ENCODE measurements at regions not wholly inside any gene's neighbourhood (a gene's known extent, or its start where the extent isn't known, plus 50 kb on each side); places are given as distances from the start of the nearest gene placed in this dataset.
A peak's percentile ranks its signal among the peaks of the same experiment; 100 is the strongest.

GRCh38 chr1:17976854-17977253, 130.7 kb upstream of the IGSF21 start:
- DNase-seq (ENCODE audit: low read depth): no peak

- DNase-seq (ENCODE audit: low read depth): no peak
Measured at GRCh38 chr1:17978016-17978415, 129.6 kb upstream of the IGSF21 start.

- DNase-seq (ENCODE audit: low read depth): no peak
Measured at GRCh38 chr1:17979815-17980214, 127.8 kb upstream of the IGSF21 start.

DNA sequence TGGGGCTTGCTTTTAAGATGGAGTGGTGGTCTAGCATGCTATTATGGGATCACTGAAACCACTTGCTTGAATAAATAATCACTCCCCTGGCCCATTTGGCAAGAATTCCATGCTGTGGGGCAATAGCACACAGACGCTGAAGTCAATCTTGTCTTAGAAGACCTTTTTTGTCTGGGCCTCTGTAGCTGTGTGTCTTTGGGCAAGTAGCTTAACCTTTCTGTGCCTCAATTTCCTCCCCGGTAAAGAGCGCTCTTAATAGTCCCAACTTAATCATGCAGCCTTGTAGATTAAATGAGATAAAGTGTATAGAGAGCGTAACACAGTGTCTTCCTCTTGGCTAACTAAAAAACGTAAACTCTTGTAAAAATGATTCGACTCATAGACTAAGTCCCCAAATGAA, 125.4 kb upstream of the IGSF21 start:
- no peak for DNase-seq (ENCODE audit: low read depth)

DNA sequence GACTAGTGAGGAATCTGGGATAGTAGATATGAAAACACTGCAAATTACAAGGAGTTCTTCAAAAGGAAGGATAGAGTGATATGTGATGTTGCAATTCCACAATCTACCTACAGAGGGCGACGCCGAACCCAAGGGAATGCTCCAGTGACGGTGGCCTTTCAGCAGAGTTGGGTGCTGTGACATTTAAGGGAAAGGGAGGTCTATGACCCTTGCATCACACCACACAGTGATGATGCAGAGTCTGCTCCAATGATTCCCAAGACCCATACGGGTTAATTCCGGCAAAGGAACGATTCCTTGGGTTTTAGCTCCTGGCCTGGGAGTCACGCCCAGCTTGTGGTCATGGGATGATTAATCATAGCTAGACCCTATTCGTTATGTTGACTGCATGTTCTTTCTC, 123.0 kb upstream of the IGSF21 start:
- DNase-seq (ENCODE audit: low read depth): peak; percentile 11

DNA sequence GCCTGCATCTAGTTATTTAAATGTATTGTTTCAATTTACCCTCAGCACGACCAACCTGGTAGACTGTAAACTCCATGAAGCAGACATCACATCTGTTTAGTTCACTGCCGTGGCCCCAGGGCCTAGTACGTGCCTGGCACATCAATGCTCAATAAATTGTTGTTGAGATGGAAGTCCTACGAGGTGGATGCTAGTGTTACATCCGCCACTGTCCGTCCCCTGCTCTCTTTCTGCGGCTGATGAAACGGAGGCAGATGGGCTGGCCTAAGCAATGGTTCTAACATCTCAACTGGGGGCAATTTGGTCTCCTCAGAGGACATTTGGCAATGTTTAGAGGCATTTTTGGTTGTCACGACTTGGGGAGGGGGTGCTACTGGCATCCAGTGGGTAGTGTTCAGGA, 121.4 kb upstream of the IGSF21 start:
- DNase-seq (ENCODE audit: low read depth): no peak

DNA sequence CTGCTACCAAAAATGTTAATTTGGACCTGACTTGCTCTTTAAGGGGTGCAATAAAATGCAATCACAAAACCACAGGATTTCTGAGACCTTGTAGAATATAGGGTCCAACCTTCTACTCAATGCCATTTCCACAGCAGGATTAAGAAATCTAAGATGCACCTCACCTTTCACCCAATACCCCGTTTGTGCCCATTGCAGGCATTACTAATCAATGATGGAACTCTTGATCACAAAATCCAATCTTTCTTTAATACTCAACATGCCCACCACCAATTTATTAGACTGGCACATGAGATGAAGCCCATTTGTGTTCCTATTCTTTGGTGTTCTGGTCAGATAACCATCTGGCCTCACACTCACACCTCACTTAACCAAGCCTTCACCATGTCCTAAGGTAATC, 117.2 kb upstream of the IGSF21 start:
- no peak for DNase-seq (ENCODE audit: low read depth)

- no peak for DNase-seq (ENCODE audit: low read depth)
Measured at GRCh38 chr1:17991996-17992395, 115.6 kb upstream of the IGSF21 start.

DNA sequence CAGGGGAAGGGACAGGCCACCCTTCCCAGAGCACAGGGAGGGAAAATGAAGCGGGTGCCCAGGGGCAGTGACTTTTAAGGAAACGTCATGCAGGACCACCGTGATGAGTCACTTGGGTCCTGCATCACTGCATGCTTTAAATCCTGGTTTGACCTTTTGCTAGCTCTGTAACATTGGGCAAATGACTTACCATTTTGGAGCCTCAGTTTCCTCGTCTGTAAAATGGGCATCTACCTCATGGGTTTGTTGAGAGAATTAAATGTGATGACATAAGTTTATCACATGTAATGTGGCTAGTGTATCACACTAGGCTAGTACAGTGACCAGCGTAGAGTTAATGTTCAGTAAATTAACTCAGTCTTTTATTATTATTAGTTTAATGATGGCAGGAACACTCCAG, 114.8 kb upstream of the IGSF21 start:
- no peak for DNase-seq (ENCODE audit: low read depth)

GRCh38 chr1:17994046-17994445, 113.6 kb upstream of the IGSF21 start:
- no peak for DNase-seq (ENCODE audit: low read depth)

GRCh38 chr1:17995480-17995879, 112.1 kb upstream of the IGSF21 start:
- no peak for DNase-seq (ENCODE audit: low read depth)

DNA sequence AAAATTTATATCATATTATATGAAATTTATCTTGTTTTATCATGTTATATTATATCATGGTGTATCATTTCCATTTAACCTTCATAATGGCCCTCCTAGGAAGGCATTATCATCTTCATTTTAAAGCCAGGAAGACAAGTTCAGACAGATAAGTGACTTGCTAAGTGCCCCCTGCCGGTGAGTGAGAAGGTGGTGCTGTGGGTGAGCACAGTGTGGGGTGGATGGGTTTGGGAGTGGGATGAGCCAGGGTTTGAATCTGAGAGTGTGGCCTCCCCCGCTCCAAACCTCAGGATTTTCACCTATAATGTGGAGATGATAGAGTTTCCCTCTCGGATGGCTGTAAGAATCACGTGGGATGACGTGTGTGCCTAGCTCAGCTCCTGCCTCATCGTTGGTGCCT, 108.7 kb upstream of the IGSF21 start:
- peak; percentile 25 for DNase-seq (ENCODE audit: low read depth)

DNA sequence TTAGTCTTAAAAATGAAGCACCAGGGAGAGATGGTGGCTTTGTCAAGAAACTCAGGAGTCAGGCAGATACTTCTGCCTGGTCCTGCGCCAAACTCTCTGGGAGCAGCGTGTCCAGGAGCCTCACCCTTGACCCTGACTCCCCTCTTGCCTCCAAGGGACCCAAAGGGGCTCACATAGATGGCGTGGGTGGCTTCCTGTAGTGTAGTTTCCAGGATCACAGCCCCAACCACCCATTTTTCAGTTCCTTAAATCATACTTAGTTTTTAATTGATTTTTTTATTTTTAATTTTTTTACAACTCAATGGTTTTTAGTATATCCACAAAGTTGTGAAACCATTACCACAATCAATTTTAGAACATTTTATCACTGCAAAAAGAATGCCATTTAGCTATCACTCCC, 107.7 kb upstream of the IGSF21 start:
- DNase-seq (ENCODE audit: low read depth): no peak

DNA sequence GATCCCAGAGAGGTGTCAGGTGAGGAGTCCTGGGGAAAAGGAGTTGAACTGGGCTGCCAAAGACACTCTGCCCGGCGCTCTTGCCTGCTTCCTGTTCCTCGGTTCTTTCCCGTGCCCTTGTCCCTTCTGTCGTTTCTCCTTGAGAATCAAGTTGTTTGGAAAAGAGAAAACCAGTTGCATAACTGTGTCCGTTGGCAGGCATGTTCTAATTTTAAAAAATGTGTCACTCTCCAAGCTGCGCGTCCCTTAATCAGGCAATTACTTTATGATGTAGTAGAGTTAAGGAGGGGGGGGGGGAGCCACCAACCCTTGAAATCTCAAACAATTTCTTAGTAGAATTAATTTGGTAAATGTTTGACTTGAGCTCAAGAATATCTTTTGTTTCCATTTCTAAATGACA, 105.9 kb upstream of the IGSF21 start:
- no peak for DNase-seq (ENCODE audit: low read depth)

- DNase-seq (ENCODE audit: low read depth): no peak
Measured at GRCh38 chr1:18004278-18004677, 103.3 kb upstream of the IGSF21 start.

DNA sequence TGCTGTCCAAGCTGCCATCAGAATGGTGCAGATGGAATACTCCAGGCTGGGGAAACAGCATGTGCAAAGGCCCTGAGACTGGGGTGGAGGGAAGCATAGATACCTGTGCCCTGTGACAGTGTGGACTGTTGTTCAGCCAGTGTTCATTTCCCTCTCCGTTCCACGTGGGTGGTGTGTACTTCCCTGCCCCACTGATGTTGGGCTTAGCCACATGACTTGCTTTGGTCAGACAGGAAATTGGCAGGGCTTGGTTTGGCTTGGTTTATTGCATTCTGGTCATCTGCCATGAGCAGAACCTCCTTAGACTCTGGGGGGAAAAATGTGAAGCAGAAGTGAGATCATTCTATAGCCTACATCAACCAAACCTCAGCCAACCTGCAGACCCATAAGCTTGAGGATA, 102.4 kb upstream of the IGSF21 start:
- DNase-seq (ENCODE audit: low read depth): no peak

DNA sequence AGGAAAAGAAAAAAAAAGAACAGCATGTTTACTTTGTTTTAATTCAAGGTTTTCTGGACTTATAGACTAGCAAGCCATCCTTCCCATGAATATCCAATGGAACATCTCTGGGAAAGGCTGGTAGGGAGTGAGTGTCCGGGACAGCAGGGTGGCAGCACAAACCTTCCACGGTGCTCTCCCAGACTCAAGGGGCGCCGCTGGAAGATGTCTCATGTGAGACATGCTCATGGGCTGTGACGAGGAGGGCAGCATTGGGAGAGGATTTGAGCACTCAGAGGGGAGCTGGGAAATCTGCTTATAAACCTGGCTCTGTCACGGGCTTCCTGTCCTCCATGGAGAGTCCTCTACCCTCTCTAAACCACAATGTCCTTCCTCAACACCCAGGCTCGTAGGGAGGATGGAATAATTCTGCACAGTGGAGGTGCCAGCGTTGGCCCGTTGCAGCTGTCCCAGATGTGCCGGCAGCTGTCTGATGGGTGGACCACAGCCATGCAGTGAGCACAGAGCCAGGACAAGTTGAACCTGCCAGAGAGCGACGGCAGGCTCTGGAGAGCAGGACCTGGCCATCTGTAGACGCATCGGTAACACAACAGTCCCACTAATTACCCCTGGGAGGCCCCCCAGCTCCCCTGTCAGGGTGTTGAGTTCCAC, 100.1 kb upstream of the IGSF21 start:
- DNase-seq (ENCODE audit: low read depth): no peak

GRCh38 chr1:18008081-18008480, 99.5 kb upstream of the IGSF21 start:
- DNase-seq (ENCODE audit: low read depth): no peak

GRCh38 chr1:18009055-18009454, 98.5 kb upstream of the IGSF21 start:
- DNase-seq (ENCODE audit: low read depth): no peak

GRCh38 chr1:18009478-18009961, 98.1 kb upstream of the IGSF21 start:
- DNase-seq (ENCODE audit: low read depth): no peak

DNA sequence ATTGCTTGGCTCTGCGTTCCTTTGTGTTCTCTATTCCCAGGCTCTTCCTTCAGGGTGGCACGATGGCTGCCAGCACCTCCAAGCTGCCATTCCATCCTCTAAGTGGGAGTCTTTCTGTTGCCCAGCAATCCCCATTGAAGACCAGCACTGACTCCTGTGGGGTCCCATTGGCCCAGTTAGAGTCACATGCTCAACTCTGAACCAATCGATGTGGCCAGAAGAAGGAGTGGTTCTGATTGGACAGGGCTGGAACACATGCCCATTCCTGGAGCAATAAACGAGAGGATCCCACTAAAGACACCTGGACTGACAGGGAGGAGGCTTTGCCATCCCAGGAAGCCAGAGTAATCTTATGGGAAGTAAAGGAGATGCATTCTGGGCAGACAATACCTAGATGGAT, 97.2 kb upstream of the IGSF21 start:
- DNase-seq (ENCODE audit: low read depth): no peak

GRCh38 chr1:18010945-18011344, 96.7 kb upstream of the IGSF21 start:
- peak; percentile 2 for DNase-seq (ENCODE audit: low read depth)

DNA sequence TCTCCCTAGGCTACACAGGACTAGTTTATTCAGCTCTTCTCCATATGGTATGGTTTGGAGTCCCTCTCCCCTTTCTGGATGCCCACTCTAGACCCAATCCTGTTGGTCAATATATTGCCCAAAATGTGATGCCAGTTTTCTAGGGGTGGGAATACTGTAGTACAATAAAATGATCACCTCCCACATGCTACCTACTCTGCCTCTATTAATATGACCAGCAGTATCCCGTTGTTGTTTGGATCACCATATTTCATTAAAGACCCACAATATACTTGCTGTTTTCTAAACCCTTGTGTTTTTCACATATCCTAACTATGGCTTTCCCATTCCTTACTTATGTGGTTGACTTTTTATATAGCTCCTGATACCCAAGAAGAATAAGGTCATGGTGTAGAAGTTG, 95.9 kb upstream of the IGSF21 start:
- DNase-seq (ENCODE audit: low read depth): no peak

DNA sequence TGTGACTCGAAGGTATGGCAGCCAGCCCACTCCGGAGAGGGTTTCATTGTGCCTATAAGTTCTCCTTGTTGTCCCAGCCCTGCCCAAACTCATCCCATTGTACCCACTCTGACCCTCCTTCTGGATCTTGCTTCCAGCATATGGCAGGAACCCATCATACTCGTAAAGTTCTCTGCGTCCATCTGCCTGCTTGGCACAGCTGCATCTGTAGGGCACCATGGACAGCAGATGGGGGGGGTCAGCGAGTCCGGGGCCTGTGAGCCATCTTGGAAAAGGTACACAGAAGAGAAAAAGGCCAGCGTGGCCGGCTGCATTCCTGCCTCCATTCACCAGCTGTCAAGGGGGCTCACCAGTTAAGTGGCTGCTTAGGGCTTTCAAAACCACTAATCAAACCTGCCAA, 94.9 kb upstream of the IGSF21 start:
- DNase-seq (ENCODE audit: low read depth): no peak

DNA sequence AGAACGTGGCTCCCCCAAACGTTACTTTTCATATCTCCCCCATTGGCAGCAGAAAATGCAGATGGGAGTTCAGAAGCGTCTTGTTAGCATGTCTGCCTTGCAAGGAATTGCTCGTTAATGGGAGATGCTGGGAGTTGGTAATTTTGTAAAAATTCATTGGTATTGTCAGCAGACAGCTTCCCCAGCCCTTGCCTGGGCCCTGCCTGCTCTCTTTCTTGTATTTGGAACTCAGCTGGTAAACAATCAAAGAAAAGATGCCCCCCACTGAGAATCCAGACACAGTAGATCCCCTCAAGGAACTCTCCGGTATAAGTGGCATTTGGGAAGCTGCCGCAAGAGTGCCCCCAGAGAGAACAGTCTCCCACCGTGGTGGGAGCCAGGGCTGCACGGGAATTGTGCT, 94.4 kb upstream of the IGSF21 start:
- DNase-seq (ENCODE audit: low read depth): no peak

Measured in EH (cell line).